H7 (cell line): ENCODE measurements at regions not wholly inside any gene's neighbourhood (a gene's known extent, or its start where the extent isn't known, plus 50 kb on each side); places are given as distances from the start of the nearest gene placed in this dataset.

Experiments used
- DNase-seq: peaks from one replicate; pipeline ENCODE4 v3.0.0; 2012
- H3K27me3 ChIP-seq: 2 replicates; pipeline ENCODE4 v1.6.0; 2011; ENCODE audit warnings: mild to moderate bottlenecking, low read length; ENCODE audit not compliant: control insufficient read depth, insufficient read depth
- H3K36me3 ChIP-seq: replicated peaks from 2 replicates; pipeline ENCODE4 v1.5.1; 2011; ENCODE audit warnings: low read length; ENCODE audit not compliant: control insufficient read depth, insufficient read depth
- H3K4me3 ChIP-seq: 2 replicates; pipeline ENCODE4 v1.5.1; 2011; ENCODE audit warnings: low read depth, mild to moderate bottlenecking, control low read depth, low read length, moderate library complexity; ENCODE audit not compliant: insufficient read depth

- Histone ChIP-seq H3K4me3 (no peak overlapping the region), H3K27me3 (no peaks in the 10 kb centered on the region; the same call in 1 of the 2 replicates), H3K36me3 (no peaks in the 10 kb centered on the region)
- DNase-seq = no peak
Measured at GRCh38 chr1:204819495-204819894, 51.2 kb upstream of the NFASC start.
